CD4-positive, alpha-beta T cell treated with Interleukin-2 at 100 ng/mL for 4 hours (primary cell): ENCODE measurements at regions not wholly inside any gene's neighbourhood (a gene's known extent, or its start where the extent isn't known, plus 50 kb on each side); places are given as distances from the start of the nearest gene placed in this dataset.
"Not testable (repeated sequence)": the region's sequence is repeated elsewhere in the genome, so short reads cannot be mapped to it uniquely, and the experiment has no call there.

Experiments used
- DNase-seq: peaks from one replicate; pipeline ENCODE4 v3.0.0-alpha.2; 2020; ENCODE audit warnings: low spot score

- DNase-seq = no peak
Measured at GRCh38 chr15:25236143-25236860, 202.5 kb downstream of the UBE3A start.

GRCh38 chr15:25236861-25237155 lies 202.0 kb downstream of the UBE3A start:
- no peak for DNase-seq

- DNase-seq = no peak
Measured at GRCh38 chr15:25237291-25237978, 201.4 kb downstream of the UBE3A start.

GRCh38 chr15:25238126-25238525 lies 200.7 kb downstream of the UBE3A start:
- DNase-seq = no peak

- no peak for DNase-seq
Measured at GRCh38 chr15:25238716-25239470, 199.9 kb downstream of the UBE3A start.

- DNase-seq = no peak
Measured at GRCh38 chr15:25239471-25240345, 199.1 kb downstream of the UBE3A start.

- DNase-seq = no peak
Measured at GRCh38 chr15:25240461-25241021, 198.3 kb downstream of the UBE3A start.

- DNase-seq = no peak
Measured at GRCh38 chr15:25241241-25241801, 197.5 kb downstream of the UBE3A start.

GRCh38 chr15:25242166-25242879 lies 196.5 kb downstream of the UBE3A start:
- DNase-seq = no peak

- DNase-seq = no peak
Measured at GRCh38 chr15:25242957-25243799, 195.6 kb downstream of the UBE3A start.

- DNase-seq = no peak
Measured at GRCh38 chr15:25243800-25244097, 195.1 kb downstream of the UBE3A start.

- no peak for DNase-seq
Measured at GRCh38 chr15:25244731-25245585, 193.9 kb downstream of the UBE3A start.

- DNase-seq = no peak
Measured at GRCh38 chr15:25245801-25246622, 192.8 kb downstream of the UBE3A start.

- no peak for DNase-seq
Measured at GRCh38 chr15:25246641-25247406, 192.0 kb downstream of the UBE3A start.

GRCh38 chr15:25247407-25248038 lies 191.3 kb downstream of the UBE3A start:
- DNase-seq = no peak

GRCh38 chr15:25248087-25248486 lies 190.7 kb downstream of the UBE3A start:
- not testable (repeated sequence) for DNase-seq
